Endothelial cell of umbilical vein (primary cell): ENCODE measurements at regions not wholly inside any gene's neighbourhood (a gene's known extent, or its start where the extent isn't known, plus 50 kb on each side); places are given as distances from the start of the nearest gene placed in this dataset.

Source experiments
- BruUV-seq: library from RNA; stranded (reverse); fragments of 400-500 nt; replicated peaks from 2 replicates; lab custom pipeline; 2021; lab: Mats Ljungman, UMichigan
- CTCF ChIA-PET: fragments of 300-600, 350-600 bp; sonication (Branson Sonifier 250); formaldehyde crosslinking; loops from one replicate; lab custom pipeline; 2021; ENCODE audit warnings: antibody characterized with exemption, inconsistent platforms; lab: Charles Lee
- POLR2A ChIA-PET: fragments of 300-600, 350-600 bp; sonication (Branson Sonifier 250); formaldehyde crosslinking; loops from one replicate; lab custom pipeline; 2021; ENCODE audit warnings: antibody characterized with exemption, inconsistent platforms; lab: Charles Lee
- DNase-seq: peaks from one replicate; pipeline ENCODE4 v3.0.0-alpha.2; 2011; ENCODE audit warnings: low read depth, low spot score
- FAIRE-seq: peaks from 2 replicates; lab custom pipeline; 2011; peaks lifted over from hg19 to GRCh38; lab: Jason Lieb, UNC
- H2AFZ ChIP-seq: 2 replicates; pipeline ENCODE4 v1.6.0; 2012; ENCODE audit warnings: low read depth, low read length, control low read depth, inconsistent platforms
- H3K27ac ChIP-seq: 2 replicates; pipeline ENCODE4 v1.5.1; 2011; ENCODE audit warnings: low read depth, mild to moderate bottlenecking, control low read depth, low read length, moderate library complexity; ENCODE audit not compliant: insufficient read depth
- H3K27me3 ChIP-seq, 2 experiments: 2 replicates each; pipeline versions ENCODE4 v1.6.0 to v1.6.1; 2011; ENCODE audit warnings: low read length in 2 of 2, mixed read lengths in 1 of 2; ENCODE audit not compliant: control insufficient read depth in 2 of 2, insufficient read depth in 2 of 2
- H3K36me3 ChIP-seq, 2 experiments: 2 replicates in 1 of 2; 3 replicates in 1 of 2; pipeline ENCODE4 v1.5.1; 2011; ENCODE audit warnings: low read length in 2 of 2, mild to moderate bottlenecking in 1 of 2, moderate library complexity in 1 of 2; ENCODE audit not compliant: control insufficient read depth in 2 of 2, insufficient read depth in 2 of 2; ENCODE audit errors: extremely low read depth in 1 of 2
- H3K4me1 ChIP-seq: 3 replicates; pipeline ENCODE4 v1.5.1; 2011; ENCODE audit warnings: mild to moderate bottlenecking, low read length; ENCODE audit not compliant: control insufficient read depth, insufficient read depth; ENCODE audit errors: extremely low read depth
- H3K4me2 ChIP-seq: 2 replicates; pipeline ENCODE4 v1.6.1; 2011; ENCODE audit warnings: low read length, control low read depth, mixed read lengths; ENCODE audit not compliant: insufficient read depth
- H3K4me3 ChIP-seq, 3 experiments: fragments of 200-600 bp in 1 of 3; sonication (generic), shearing (Covaris generic) in 1 of 3; replicated peaks in 1 of 3; 2 replicates each; pipeline ENCODE4 v1.5.1; 2011 to 2016; ENCODE audit warnings: control low read depth in 3 of 3, low read length in 3 of 3, mild to moderate bottlenecking in 2 of 3, inconsistent platforms in 1 of 3, low read depth in 1 of 3, moderate library complexity in 1 of 3; ENCODE audit not compliant: insufficient read depth in 1 of 3
- H3K79me2 ChIP-seq: 2 replicates; pipeline ENCODE4 v1.6.0; 2012; ENCODE audit warnings: low read length, inconsistent platforms; ENCODE audit not compliant: control insufficient read depth, insufficient read depth
- H3K9ac ChIP-seq: replicated peaks from 2 replicates; pipeline ENCODE3; 2011; ENCODE audit warnings: low read length, control low read depth; ENCODE audit not compliant: insufficient read depth; ENCODE audit errors: extremely low read depth
- H3K9me1 ChIP-seq: replicated peaks from 3 replicates; pipeline ENCODE4 v1.6.0; 2011; ENCODE audit warnings: mild to moderate bottlenecking, low read length; ENCODE audit not compliant: control insufficient read depth, insufficient read depth; ENCODE audit errors: extremely low read depth
- H3K9me3 ChIP-seq: replicated peaks from 2 replicates; pipeline ENCODE4 v1.5.1; 2012; ENCODE audit warnings: low read length, inconsistent platforms; ENCODE audit not compliant: control insufficient read depth, insufficient read depth
- H4K20me1 ChIP-seq: replicated peaks from 2 replicates; pipeline ENCODE3; 2011; ENCODE audit warnings: mild to moderate bottlenecking, low read length; ENCODE audit not compliant: control insufficient read depth, insufficient read depth; ENCODE audit errors: extremely low read depth
- CTCF ChIP-seq, 2 donors: IDR thresholded peaks; 1 replicate in 1 of 2; 2 replicates in 1 of 2; pipeline ENCODE4 v1.5.1; 2011; ENCODE audit warnings: low read length in 2 of 2, mild to moderate bottlenecking in 2 of 2, moderate library complexity in 2 of 2, control low read depth in 1 of 2, inconsistent platforms in 1 of 2, low read depth in 1 of 2; ENCODE audit not compliant: insufficient read depth in 1 of 2; ENCODE audit errors: extremely low read depth in 1 of 2
- EZH2 ChIP-seq: IDR thresholded peaks from 2 replicates; pipeline ENCODE4 v1.6.1; 2012; ENCODE audit warnings: borderline replicate concordance, low read depth, mild to moderate bottlenecking, moderate library complexity, low read length, inconsistent platforms; ENCODE audit not compliant: severe bottlenecking
- FOS ChIP-seq: IDR thresholded peaks from 2 replicates; pipeline ENCODE4 v1.6.1; 2011; ENCODE audit warnings: mild to moderate bottlenecking, low read length, moderate library complexity, borderline replicate concordance; ENCODE audit not compliant: insufficient read depth
- GATA2 ChIP-seq: IDR thresholded peaks from 2 replicates; pipeline ENCODE4 v1.7.0; 2011; ENCODE audit warnings: low read depth, mild to moderate bottlenecking, moderate library complexity, mixed read lengths, low read length; ENCODE audit not compliant: insufficient read length, insufficient read depth
- JUN ChIP-seq: IDR thresholded peaks from 2 replicates; pipeline ENCODE4 v1.6.1; 2011; ENCODE audit warnings: borderline replicate concordance, low read depth; ENCODE audit not compliant: insufficient read length, insufficient read depth
- MAX ChIP-seq: IDR thresholded peaks from 2 replicates; pipeline ENCODE4 v1.6.1; 2011; ENCODE audit not compliant: insufficient read depth, insufficient read length
- MYC ChIP-seq: IDR thresholded peaks from one replicate; pipeline ENCODE4 v1.6.1; 2011; ENCODE audit warnings: mild to moderate bottlenecking, low read depth, low read length
- POLR2A ChIP-seq: IDR thresholded peaks from 2 replicates; pipeline ENCODE4 v1.6.1; 2012; ENCODE audit warnings: low read depth, mild to moderate bottlenecking, control low read depth, low read length
- POLR2AphosphoS5 ChIP-seq: IDR thresholded peaks from 2 replicates; pipeline ENCODE4 v1.6.1; 2012; ENCODE audit warnings: low read depth, mild to moderate bottlenecking, control low read depth, low read length, moderate library complexity; ENCODE audit not compliant: insufficient read depth
- dilution Hi-C: fragments of 300-500 bp; cut with MboI; formaldehyde crosslinking; loops from one replicate; pipeline ENCODE4 v1.15.0; 2019; ENCODE audit warnings: low sequenced_read_pairs; ENCODE audit not compliant: extremely low pct_ligation_motif_present
- intact Hi-C: fragments of 100-400 bp; cut with micrococcal nuclease; formaldehyde crosslinking; loops from one replicate; pipeline ENCODE4 v1.10.0; 2022

- ChIA-PET POLR2A (no interaction called here), CTCF (no interaction called here)
- Histone ChIP-seq H2AFZ (no peak overlapping the region), H3K27me3 (no peaks in the 10 kb centered on the region), H4K20me1 (no peaks in the 10 kb centered on the region), H3K36me3 (no peaks in the 10 kb centered on the region), H3K4me3 (no peak overlapping the region), H3K79me2 (no peaks in the 10 kb centered on the region), H3K9ac (no peak overlapping the region), H3K4me1 (no peaks in the 10 kb centered on the region), H3K9me3 (peaks cover 4% of the 10 kb centered on the region), H3K4me2 (no peak overlapping the region), H3K27ac (no peak overlapping the region), H3K9me1 (no peaks in the 10 kb centered on the region)
- intact Hi-C loops: no loop called here
- DNase-seq (no peak), FAIRE-seq (no peak)
- dilution Hi-C loops: no loop called here
- BruUV-seq: no TSS peak
- TF ChIP-seq JUN: no peak
- TF ChIP-seq MAX: no peak
- TF ChIP-seq MYC: no peak
- TF ChIP-seq EZH2: no peak
- TF ChIP-seq FOS: no peak
- no peak for TF ChIP-seq POLR2A
- no peak for TF ChIP-seq POLR2AphosphoS5
Measured at GRCh38 chr11:115926601-115927000, 422.4 kb upstream of the CADM1 start.

GRCh38 chr11:115926138-115926537, 421.9 kb upstream of the CADM1 start:
- H3K27ac ChIP-seq: no peak overlapping the region
- TF ChIP-seq MAX: no peak
- TF ChIP-seq CTCF (IDR thresholded peaks at IDR 0.05; ENCODE audit: extremely low read depth in 1 of 2, insufficient read depth in 1 of 2, low read depth in 1 of 2, low read length in 2 of 2): no peak
- no peak for TF ChIP-seq GATA2
- TF ChIP-seq POLR2AphosphoS5: no peak
- TF ChIP-seq JUN: no peak
- TF ChIP-seq FOS: no peak
- TF ChIP-seq POLR2A: no peak
- TF ChIP-seq MYC: no peak
- no peak for TF ChIP-seq EZH2
- H3K9ac ChIP-seq: no peak overlapping the region
- no peaks in the 10 kb centered on the region for H3K79me2 ChIP-seq
- no peak overlapping the region for H2AFZ ChIP-seq
- no peak overlapping the region for H3K4me2 ChIP-seq
- ChIA-PET CTCF (no interaction called here), POLR2A (no interaction called here)
- DNase-seq (no peak), FAIRE-seq (no peak)
- dilution Hi-C loops: no loop called here
- no peaks in the 10 kb centered on the region for H3K27me3 ChIP-seq
- H3K36me3 ChIP-seq: no peaks in the 10 kb centered on the region
- H3K9me3 ChIP-seq: peaks cover 4% of the 10 kb centered on the region
- intact Hi-C loops: no loop called here
- no TSS peak for BruUV-seq
- no peak overlapping the region for H3K4me3 ChIP-seq
- H3K9me1 ChIP-seq: no peaks in the 10 kb centered on the region
- no peaks in the 10 kb centered on the region for H4K20me1 ChIP-seq
- H3K4me1 ChIP-seq: no peaks in the 10 kb centered on the region
